ENCODE measurements at regions not wholly inside any gene's neighbourhood (a gene's known extent, or its start where the extent isn't known, plus 50 kb on each side); places are given as distances from the start of the nearest gene placed in this dataset.

DNA sequence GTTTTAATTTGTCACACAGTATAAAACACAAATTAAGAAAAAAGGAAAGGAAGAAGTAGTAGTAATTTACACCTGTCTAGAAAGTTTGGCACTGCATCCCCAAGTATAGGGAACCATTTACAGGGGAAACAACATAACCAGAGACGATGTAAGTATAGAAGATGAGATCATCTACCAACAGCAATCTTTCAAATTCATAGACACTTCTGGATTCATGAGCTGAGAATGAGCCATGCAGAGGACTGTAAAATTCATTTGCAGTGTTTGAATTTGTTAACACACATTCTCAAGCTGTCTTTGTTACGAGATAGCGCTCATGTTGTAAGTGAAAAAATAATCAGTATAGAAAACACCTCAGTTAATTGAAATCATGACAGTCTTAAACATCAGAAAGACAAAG is 337.0 kb upstream of the MEOX2 start:
- dilution Hi-C loops (cut with HindIII; ENCODE audit: low sequenced_read_pairs, unreplicated experiment) = no loop called here
- no peaks in the 10 kb centered on the region for H3K9me3 ChIP-seq (ENCODE audit: control insufficient read depth, insufficient read depth, low read length)
- H2AK9ac ChIP-seq (replicated peaks; ENCODE audit: low read depth, low read length, poor library complexity) = no peak overlapping the region
- no peak overlapping the region for H3K9ac ChIP-seq (ENCODE audit: low read depth, low read length)
- no peak overlapping the region for H2AFZ ChIP-seq (replicated peaks; ENCODE audit: low read length, poor library complexity)
- no peak overlapping the region for H3K4me3 ChIP-seq (ENCODE audit: insufficient read depth, low read depth, low read length)
- H3K36me3 ChIP-seq (ENCODE audit: control insufficient read depth, insufficient read depth, low read length) = no peaks in the 10 kb centered on the region
- peaks cover 16% of the 10 kb centered on the region for H3K4me1 ChIP-seq (ENCODE audit: control insufficient read depth, insufficient read depth, low read length)
- ChIA-PET POLR2A (ENCODE audit: unreplicated experiment) (no interaction called here), CTCF (no interaction called here)
- H2AK5ac ChIP-seq (ENCODE audit: low read depth, low read length) = no peak overlapping the region
- H4K5ac ChIP-seq (ENCODE audit: low read depth, low read length) = no peak overlapping the region
- no CpG with 5 or more reads among the region's 3 CpGs for WGBS, 2 experiments (ENCODE audit: extremely low coverage in 2 of 2, insufficient read length in 1 of 2)
- H3K27ac ChIP-seq (ENCODE audit: insufficient read depth, low read length) = no peak overlapping the region
- H3K14ac ChIP-seq (replicated peaks; ENCODE audit: low read depth, low read length) = 0 out of 2 replicates have a peak overlapping the region, but pooled peaks have one; percentile 11
- in situ Hi-C loops (cut with MboI; ENCODE audit: low sequenced_read_pairs) = no loop called here
- no peak overlapping the region for H3K4me2 ChIP-seq (ENCODE audit: low read depth, low read length)
- H3K79me1 ChIP-seq (ENCODE audit: low read depth in 1 of 2, low read length in 2 of 2) = no peaks in the 10 kb centered on the region
- no peak overlapping the region for H4K8ac ChIP-seq (ENCODE audit: low read depth in 2 of 2, low read length in 2 of 2)
- H2BK5ac ChIP-seq (ENCODE audit: low read depth, low read length, poor library complexity, severe bottlenecking) = no peak overlapping the region
- no TSS peak for BruUV-seq (replicated peaks)
- no peak for ATAC-seq (ENCODE audit: low read depth)
- DNase-seq = peak; percentile 16
- H3K23ac ChIP-seq (ENCODE audit: low read depth, low read length) = no peak overlapping the region
- H2BK20ac ChIP-seq (ENCODE audit: low read depth, low read length) = no peak overlapping the region; the same call in 1 of the 2 replicates
- no peak overlapping the region for H3K18ac ChIP-seq (ENCODE audit: low read depth, low read length)
- intact Hi-C loops (cut with micrococcal nuclease) = loop anchor here (5.0 kb wide), 1 partner anchor 46 kb away; no protein-coding TSS in a partner anchor
- no peak for TF ChIP-seq RCOR1 (IDR thresholded peaks at IDR 0.05; ENCODE audit: insufficient replicate concordance, low read length)
- TF ChIP-seq CEBPB (IDR thresholded peaks at IDR 0.05; ENCODE audit: low read depth, low read length) = no peak
- no peak for TF ChIP-seq MAFK (IDR thresholded peaks at IDR 0.05; ENCODE audit: low read depth, low read length)
- TF ChIP-seq, protein P1, sequence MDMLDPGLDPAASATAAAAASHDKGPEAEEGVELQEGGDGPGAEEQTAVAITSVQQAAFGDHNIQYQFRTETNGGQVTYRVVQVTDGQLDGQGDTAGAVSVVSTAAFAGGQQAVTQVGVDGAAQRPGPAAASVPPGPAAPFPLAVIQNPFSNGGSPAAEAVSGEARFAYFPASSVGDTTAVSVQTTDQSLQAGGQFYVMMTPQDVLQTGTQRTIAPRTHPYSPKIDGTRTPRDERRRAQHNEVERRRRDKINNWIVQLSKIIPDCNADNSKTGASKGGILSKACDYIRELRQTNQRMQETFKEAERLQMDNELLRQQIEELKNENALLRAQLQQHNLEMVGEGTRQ (IDR thresholded peaks at IDR 0.05; ENCODE audit: low read depth, low read length) = no peak
- no peak for TF ChIP-seq RAD21 (IDR thresholded peaks at IDR 0.05; ENCODE audit: low read length)
- TF ChIP-seq RFX5 (IDR thresholded peaks at IDR 0.05; ENCODE audit: low read depth, low read length) = no peak
- TF ChIP-seq MAZ (IDR thresholded peaks at IDR 0.05; ENCODE audit: borderline replicate concordance, low read depth, low read length) = no peak
- no peak for TF ChIP-seq MXI1 (IDR thresholded peaks at IDR 0.05; ENCODE audit: borderline replicate concordance, low read depth, low read length)
- no peak for TF ChIP-seq BHLHE40 (IDR thresholded peaks at IDR 0.05; ENCODE audit: low read depth, low read length)
- TF ChIP-seq SMC3 (IDR thresholded peaks at IDR 0.05; ENCODE audit: low read depth, low read length) = no peak
- no peak for TF ChIP-seq FOS (IDR thresholded peaks at IDR 0.05; ENCODE audit: low read depth, low read length)
- TF ChIP-seq NFE2L2 (IDR thresholded peaks at IDR 0.05; ENCODE audit: low read depth, low read length) = no peak
- TF ChIP-seq, protein P2, sequence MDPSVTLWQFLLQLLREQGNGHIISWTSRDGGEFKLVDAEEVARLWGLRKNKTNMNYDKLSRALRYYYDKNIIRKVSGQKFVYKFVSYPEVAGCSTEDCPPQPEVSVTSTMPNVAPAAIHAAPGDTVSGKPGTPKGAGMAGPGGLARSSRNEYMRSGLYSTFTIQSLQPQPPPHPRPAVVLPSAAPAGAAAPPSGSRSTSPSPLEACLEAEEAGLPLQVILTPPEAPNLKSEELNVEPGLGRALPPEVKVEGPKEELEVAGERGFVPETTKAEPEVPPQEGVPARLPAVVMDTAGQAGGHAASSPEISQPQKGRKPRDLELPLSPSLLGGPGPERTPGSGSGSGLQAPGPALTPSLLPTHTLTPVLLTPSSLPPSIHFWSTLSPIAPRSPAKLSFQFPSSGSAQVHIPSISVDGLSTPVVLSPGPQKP (IDR thresholded peaks at IDR 0.05; ENCODE audit: borderline replicate concordance, low read depth, low read length) = no peak
- no peak for TF ChIP-seq POLR2A (IDR thresholded peaks at IDR 0.05; ENCODE audit: low read depth, low read length)
- TF ChIP-seq CHD1 (IDR thresholded peaks at IDR 0.05; ENCODE audit: low read depth, low read length) = no peak
- TF ChIP-seq, protein P3, sequence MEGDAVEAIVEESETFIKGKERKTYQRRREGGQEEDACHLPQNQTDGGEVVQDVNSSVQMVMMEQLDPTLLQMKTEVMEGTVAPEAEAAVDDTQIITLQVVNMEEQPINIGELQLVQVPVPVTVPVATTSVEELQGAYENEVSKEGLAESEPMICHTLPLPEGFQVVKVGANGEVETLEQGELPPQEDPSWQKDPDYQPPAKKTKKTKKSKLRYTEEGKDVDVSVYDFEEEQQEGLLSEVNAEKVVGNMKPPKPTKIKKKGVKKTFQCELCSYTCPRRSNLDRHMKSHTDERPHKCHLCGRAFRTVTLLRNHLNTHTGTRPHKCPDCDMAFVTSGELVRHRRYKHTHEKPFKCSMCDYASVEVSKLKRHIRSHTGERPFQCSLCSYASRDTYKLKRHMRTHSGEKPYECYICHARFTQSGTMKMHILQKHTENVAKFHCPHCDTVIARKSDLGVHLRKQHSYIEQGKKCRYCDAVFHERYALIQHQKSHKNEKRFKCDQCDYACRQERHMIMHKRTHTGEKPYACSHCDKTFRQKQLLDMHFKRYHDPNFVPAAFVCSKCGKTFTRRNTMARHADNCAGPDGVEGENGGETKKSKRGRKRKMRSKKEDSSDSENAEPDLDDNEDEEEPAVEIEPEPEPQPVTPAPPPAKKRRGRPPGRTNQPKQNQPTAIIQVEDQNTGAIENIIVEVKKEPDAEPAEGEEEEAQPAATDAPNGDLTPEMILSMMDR (conservative IDR thresholded peaks at IDR 0.05; ENCODE audit: low read depth, low read length) = no peak
- no peak overlapping the region for H3K56ac ChIP-seq (ENCODE audit: extremely low read depth, insufficient read depth, low read length)
- H3K27me3 ChIP-seq (ENCODE audit: control insufficient read depth, insufficient read depth, low read length) = no peaks in the 10 kb centered on the region
- peak overlapping the region; percentile 18; the same call in 1 of the 2 replicates for H2BK120ac ChIP-seq (ENCODE audit: low read depth, low read length)
- no peak overlapping the region for H3K4ac ChIP-seq (ENCODE audit: low read depth, low read length)
- H2BK15ac ChIP-seq (ENCODE audit: low read depth, low read length) = peak overlapping the region; percentile 73; the same call in 1 of the 3 replicates
- peaks cover 6% of the 10 kb centered on the region for H3K9me1 ChIP-seq (ENCODE audit: insufficient read depth, low read length)
- H4K20me1 ChIP-seq (ENCODE audit: insufficient read depth, low read length) = no peaks in the 10 kb centered on the region
- H4K91ac ChIP-seq (ENCODE audit: insufficient read depth, low read depth, low read length) = no peak overlapping the region
